BLaER1 (cell line): ENCODE measurements at regions not wholly inside any gene's neighbourhood (a gene's known extent, or its start where the extent isn't known, plus 50 kb on each side); places are given as distances from the start of the nearest gene placed in this dataset.
"Not testable (repeated sequence)": the region's sequence is repeated elsewhere in the genome, so short reads cannot be mapped to it uniquely, and the experiment has no call there.

ENCODE experiments used
- H3K27ac ChIP-seq: shearing (Covaris generic); formaldehyde crosslinking; 2 replicates; pipeline ENCODE4 v1.8.1; 2022
- H3K27me3 ChIP-seq: shearing (Covaris generic); formaldehyde crosslinking; 2 replicates; pipeline ENCODE4 v1.8.1; 2022
- H3K36me3 ChIP-seq: shearing (Covaris generic); formaldehyde crosslinking; 2 replicates; pipeline ENCODE4 v1.8.1; 2022
- H3K4me1 ChIP-seq: shearing (Covaris generic); formaldehyde crosslinking; 2 replicates; pipeline ENCODE4 v1.8.1; 2022
- H3K4me2 ChIP-seq: shearing (Covaris generic); formaldehyde crosslinking; 2 replicates; pipeline ENCODE4 v1.8.1; 2022
- H3K4me3 ChIP-seq: shearing (Covaris generic); formaldehyde crosslinking; 2 replicates; pipeline ENCODE4 v1.8.1; 2022
- H3K9ac ChIP-seq: shearing (Covaris generic); formaldehyde crosslinking; 2 replicates; pipeline ENCODE4 v1.8.1; 2022
- H3K9me3 ChIP-seq: shearing (Covaris generic); formaldehyde crosslinking; 2 replicates; pipeline ENCODE4 v1.8.1; 2022
- H4K20me1 ChIP-seq: shearing (Covaris generic); formaldehyde crosslinking; 2 replicates; pipeline ENCODE4 v1.8.1; 2022
- Cebpa-rat ChIP-seq: shearing (Covaris generic); IDR thresholded peaks from 2 replicates; pipeline ENCODE4 v1.8.1; 2022

DNA sequence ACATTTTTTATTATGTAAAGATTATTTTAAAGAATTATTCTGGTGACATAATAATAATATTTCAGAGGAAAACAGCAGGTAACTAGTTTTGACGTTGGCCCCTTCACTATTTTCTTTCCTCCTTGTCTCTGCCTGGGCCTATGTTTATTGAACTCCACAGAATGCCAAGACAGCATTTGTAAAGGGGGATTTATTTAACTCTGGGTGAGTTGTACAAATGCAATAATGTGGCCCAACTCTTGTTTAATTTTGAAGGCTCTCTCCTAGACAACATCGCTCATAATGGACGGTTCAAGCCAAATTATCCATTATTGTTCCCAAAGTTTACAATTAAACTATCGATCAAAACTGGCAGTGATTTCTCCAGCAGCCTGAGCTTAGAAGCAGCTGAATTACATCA, 374.3 kb upstream of the SLC35B3 start:
- Histone ChIP-seq H4K20me1 (no peaks in the 10 kb centered on the region), H3K9me3 (no peaks in the 10 kb centered on the region), H3K27me3 (no peaks in the 10 kb centered on the region), H3K4me2 (no peak overlapping the region), H3K36me3 (no peaks in the 10 kb centered on the region), H3K27ac (no peak overlapping the region), H3K9ac (no peak overlapping the region), H3K4me3 (no peak overlapping the region), H3K4me1 (no peaks in the 10 kb centered on the region)
- no peak for TF ChIP-seq Cebpa-rat

DNA sequence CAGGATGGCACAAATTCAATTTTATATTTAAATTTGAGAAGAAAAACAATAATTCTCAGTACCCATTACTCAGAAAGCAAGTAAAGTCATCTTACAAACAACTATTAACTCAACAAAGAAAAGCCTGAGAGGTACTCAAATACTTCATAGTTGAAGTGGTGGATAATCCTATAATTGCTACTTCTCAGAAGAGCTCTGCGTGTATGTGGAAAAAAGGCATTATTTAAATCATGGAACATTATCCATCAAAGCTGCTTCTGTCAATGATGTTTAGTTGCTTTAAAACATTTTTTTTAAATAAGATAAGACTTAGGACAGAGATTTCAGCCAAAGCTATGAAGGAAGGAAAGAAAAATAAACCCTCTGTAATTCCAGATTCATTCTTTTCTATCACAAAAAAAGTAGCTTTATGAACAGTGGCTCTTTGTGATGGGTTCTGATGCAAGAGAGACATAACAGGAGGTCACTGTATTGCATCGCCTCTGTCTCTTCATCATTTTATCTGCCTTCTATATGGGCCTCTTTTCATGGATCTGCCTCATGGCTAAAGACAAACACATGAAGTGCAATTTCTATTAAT, 367.9 kb upstream of the SLC35B3 start:
- Histone ChIP-seq H3K4me2 (no peak overlapping the region), H3K36me3 (no peaks in the 10 kb centered on the region), H3K9me3 (peaks cover 5% of the 10 kb centered on the region; the same call in 1 of the 2 replicates), H4K20me1 (no peaks in the 10 kb centered on the region), H3K27ac (no peak overlapping the region), H3K4me1 (no peaks in the 10 kb centered on the region), H3K4me3 (no peak overlapping the region), H3K9ac (no peak overlapping the region), H3K27me3 (no peaks in the 10 kb centered on the region)
- no peak for TF ChIP-seq Cebpa-rat

DNA sequence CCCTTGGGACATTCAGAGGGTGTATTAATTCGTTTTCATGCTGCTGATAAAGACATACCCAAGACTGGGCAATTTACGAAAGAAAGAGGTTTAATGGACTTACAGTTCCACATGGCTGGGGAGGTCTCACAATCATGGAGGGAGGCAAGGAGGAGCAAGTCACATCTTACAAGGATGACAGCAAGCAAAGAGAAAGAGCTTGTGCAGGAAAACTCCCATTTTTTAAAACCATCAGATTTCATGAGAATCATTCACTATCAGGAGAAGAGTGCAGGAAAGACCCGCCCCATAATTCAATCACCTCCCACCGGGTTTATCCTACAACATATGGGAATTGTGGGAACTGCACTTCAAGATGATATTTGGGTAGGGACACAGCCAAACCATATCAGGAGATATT, 367.1 kb upstream of the SLC35B3 start:
- H3K4me3 ChIP-seq, H3K4me2 ChIP-seq, H4K20me1 ChIP-seq, H3K27me3 ChIP-seq, H3K9me3 ChIP-seq, H3K36me3 ChIP-seq, H3K27ac ChIP-seq, H3K9ac ChIP-seq, H3K4me1 ChIP-seq: not testable (repeated sequence)

DNA sequence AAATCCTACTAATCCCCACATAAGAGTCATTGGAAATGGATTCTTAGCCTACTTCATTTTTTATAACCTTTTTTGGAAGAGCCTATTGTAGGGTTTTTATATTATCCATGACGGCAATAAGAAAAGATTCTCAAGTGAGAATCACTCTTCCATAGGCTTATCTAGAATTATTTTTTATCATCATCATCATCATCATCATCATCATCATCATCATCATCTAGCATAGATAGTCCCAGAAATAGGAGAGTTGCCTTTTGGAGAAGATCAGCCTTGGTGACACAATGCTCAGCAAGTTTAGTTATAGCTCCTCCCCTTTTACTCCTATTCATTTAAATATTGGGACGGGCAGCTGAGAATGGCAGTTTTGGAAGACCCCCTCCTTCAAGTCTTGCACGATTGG, 359.1 kb upstream of the SLC35B3 start:
- H3K27ac ChIP-seq = no peak overlapping the region

DNA sequence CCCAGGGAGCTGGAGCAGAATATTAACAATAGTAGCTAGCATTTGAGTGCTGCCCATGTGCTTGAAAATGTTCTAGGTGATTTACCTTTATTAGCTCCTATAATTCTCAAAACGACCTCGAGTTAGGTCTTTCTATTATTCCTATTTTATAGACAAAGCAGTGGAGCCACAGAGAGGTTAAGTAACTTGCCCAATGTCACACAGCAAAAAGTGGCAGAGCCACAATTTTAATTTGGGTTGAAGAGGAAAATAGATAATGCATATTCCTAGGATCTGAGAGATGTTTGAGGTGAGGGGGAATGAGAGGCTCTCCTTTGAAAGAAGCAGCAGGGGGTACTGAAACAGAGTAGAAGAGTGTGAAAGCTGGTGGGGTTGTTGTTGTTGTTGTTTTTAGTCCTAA, 354.5 kb upstream of the SLC35B3 start:
- H3K27ac ChIP-seq = no peak overlapping the region
- H3K27me3 ChIP-seq = no peaks in the 10 kb centered on the region
- no peaks in the 10 kb centered on the region for H3K9me3 ChIP-seq
- H3K9ac ChIP-seq = no peak overlapping the region
- H4K20me1 ChIP-seq = no peaks in the 10 kb centered on the region
- no peak for TF ChIP-seq Cebpa-rat
- H3K4me2 ChIP-seq = no peak overlapping the region
- no peaks in the 10 kb centered on the region for H3K4me1 ChIP-seq
- no peak overlapping the region for H3K4me3 ChIP-seq
- H3K36me3 ChIP-seq = no peaks in the 10 kb centered on the region

More for the DNA sequence above, 359.1 kb upstream of the SLC35B3 start:
- Histone ChIP-seq H3K4me3 (no peak overlapping the region), H3K4me1 (no peaks in the 10 kb centered on the region), H3K36me3 (no peaks in the 10 kb centered on the region), H3K4me2 (no peak overlapping the region), H3K27me3 (no peaks in the 10 kb centered on the region), H3K9me3 (no peaks in the 10 kb centered on the region), H3K9ac (no peak overlapping the region), H4K20me1 (no peaks in the 10 kb centered on the region)
- no peak for TF ChIP-seq Cebpa-rat

DNA sequence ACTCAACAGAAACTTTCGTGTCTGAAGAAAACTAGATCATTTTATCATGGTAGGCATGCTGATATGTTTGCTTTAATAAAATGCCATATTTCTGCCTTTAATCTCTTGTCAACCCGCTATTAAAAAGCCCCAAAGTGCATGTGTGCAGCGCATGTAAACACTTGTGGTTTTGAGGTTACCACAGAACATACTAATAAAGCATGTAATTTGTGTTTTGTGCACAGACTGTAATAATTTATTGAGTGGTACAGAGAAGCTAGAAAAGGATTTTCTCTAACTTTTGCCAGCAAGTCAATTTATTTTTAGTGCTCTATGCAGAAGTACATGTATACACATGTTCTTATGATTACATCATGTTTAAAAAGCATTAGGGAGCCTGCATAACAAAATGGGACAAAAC, 349.9 kb upstream of the SLC35B3 start:
- no peak overlapping the region for H3K4me3 ChIP-seq
- H3K9ac ChIP-seq = no peak overlapping the region
- H3K4me2 ChIP-seq = no peak overlapping the region
- no peak for TF ChIP-seq Cebpa-rat
- H3K9me3 ChIP-seq = no peaks in the 10 kb centered on the region
- no peaks in the 10 kb centered on the region for H3K27me3 ChIP-seq
- 0 out of 2 replicates have a peak, but pooled peaks cover 4% of the 10 kb centered on the region for H3K4me1 ChIP-seq
- H4K20me1 ChIP-seq = no peaks in the 10 kb centered on the region
- H3K36me3 ChIP-seq = no peaks in the 10 kb centered on the region
- H3K27ac ChIP-seq = no peak overlapping the region

DNA sequence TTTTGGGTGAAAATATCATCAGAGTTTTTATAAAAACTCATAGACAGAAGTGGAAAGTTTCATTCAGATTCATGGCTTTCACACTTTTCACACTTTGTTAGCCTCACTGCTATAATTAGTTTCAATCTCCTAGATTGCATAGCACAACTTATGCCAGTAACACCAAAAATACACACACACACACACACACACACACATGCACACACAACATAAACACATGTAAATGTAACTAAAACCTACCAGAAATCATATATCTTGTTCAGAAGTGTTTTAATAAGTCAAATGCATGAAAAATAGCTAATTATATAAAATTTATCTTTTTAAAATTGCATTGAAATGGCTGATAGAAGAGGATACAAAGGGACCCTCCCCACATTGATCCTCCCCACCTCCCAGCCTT, 347.8 kb upstream of the SLC35B3 start:
- Histone ChIP-seq H3K4me1 (0 out of 2 replicates have a peak, but pooled peaks cover 4% of the 10 kb centered on the region), H3K36me3 (no peaks in the 10 kb centered on the region), H3K9me3 (no peaks in the 10 kb centered on the region), H4K20me1 (no peaks in the 10 kb centered on the region), H3K27ac (no peak overlapping the region), H3K4me3 (no peak overlapping the region), H3K27me3 (no peaks in the 10 kb centered on the region), H3K9ac (no peak overlapping the region), H3K4me2 (no peak overlapping the region)
- no peak for TF ChIP-seq Cebpa-rat

DNA sequence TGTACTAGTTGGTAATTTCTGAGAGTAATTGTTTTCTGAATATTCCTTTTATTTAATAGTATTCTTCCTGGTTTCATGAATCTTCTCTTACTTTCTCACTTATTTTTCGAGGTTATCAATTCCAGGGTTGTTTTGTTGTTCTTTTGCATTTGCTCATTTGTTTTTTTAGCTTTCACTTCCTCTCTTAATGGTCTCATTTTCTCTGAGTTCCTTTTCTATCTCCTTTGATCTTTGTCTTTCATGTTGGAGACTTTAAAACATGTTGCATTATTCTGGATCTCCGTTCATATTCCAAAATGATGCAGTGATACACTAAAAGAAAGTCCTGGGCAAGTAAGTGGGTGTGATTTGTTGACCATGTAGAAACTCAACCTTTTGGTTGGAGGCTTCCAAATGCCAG, 345.3 kb upstream of the SLC35B3 start:
- H3K4me2 ChIP-seq = no peak overlapping the region

DNA sequence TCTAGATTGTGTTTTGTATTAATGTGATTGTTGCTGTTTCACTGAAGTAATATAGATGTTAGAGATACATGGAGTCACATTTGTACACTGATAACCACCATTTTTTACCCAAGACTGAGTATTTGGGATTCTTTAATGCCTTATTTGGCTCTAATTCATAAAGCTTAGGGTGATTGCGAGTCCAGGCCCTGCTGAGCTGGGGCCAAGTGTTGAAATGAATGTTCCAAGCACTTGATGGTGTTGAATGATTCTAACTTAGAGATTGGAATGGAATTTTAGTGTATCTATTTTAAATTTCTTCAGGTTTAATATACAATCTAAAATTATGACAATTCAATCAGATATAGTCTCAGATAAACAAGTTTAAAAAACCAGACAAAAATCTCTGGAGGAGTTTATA, 329.4 kb upstream of the SLC35B3 start:
- H3K9ac ChIP-seq = no peak overlapping the region
- no peak overlapping the region for H3K27ac ChIP-seq
- TF ChIP-seq Cebpa-rat = no peak
- H3K36me3 ChIP-seq = no peaks in the 10 kb centered on the region
- H3K4me2 ChIP-seq = no peak overlapping the region
- no peaks in the 10 kb centered on the region for H3K27me3 ChIP-seq
- H3K4me3 ChIP-seq = no peak overlapping the region
- no peaks in the 10 kb centered on the region for H3K4me1 ChIP-seq
- H4K20me1 ChIP-seq = no peaks in the 10 kb centered on the region
- no peaks in the 10 kb centered on the region for H3K9me3 ChIP-seq

More for the DNA sequence above, 345.3 kb upstream of the SLC35B3 start:
- Histone ChIP-seq H3K4me3 (no peak overlapping the region), H3K9me3 (no peaks in the 10 kb centered on the region), H3K27ac (no peak overlapping the region), H3K36me3 (no peaks in the 10 kb centered on the region), H3K9ac (no peak overlapping the region), H3K4me1 (0 out of 2 replicates have a peak, but pooled peaks cover 4% of the 10 kb centered on the region), H4K20me1 (no peaks in the 10 kb centered on the region), H3K27me3 (no peaks in the 10 kb centered on the region)
- no peak for TF ChIP-seq Cebpa-rat

DNA sequence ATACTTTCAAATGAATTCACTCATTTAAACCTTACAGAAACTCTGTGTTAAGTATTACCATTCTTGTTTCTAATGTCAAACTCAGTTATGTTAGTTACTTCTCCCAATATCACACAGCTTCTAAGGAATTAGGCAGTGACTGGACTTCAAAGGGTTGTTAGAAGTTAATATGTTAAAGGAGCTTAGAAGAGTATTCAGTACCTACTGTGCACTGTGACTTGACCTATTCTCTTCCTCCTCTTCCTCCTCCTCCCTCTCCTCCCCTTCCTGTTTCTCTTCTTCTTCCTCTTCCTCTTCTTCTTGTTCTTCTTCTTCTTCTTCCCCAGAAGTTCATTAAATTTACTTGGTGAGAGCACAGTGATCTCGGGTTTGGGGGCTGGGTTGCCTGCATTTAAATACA, 325.6 kb upstream of the SLC35B3 start:
- Histone ChIP-seq H4K20me1 (no peaks in the 10 kb centered on the region), H3K4me3 (no peak overlapping the region), H3K4me1 (no peaks in the 10 kb centered on the region), H3K36me3 (no peaks in the 10 kb centered on the region), H3K4me2 (no peak overlapping the region), H3K9ac (no peak overlapping the region), H3K27ac (no peak overlapping the region), H3K9me3 (no peaks in the 10 kb centered on the region), H3K27me3 (no peaks in the 10 kb centered on the region)
- TF ChIP-seq Cebpa-rat = no peak

DNA sequence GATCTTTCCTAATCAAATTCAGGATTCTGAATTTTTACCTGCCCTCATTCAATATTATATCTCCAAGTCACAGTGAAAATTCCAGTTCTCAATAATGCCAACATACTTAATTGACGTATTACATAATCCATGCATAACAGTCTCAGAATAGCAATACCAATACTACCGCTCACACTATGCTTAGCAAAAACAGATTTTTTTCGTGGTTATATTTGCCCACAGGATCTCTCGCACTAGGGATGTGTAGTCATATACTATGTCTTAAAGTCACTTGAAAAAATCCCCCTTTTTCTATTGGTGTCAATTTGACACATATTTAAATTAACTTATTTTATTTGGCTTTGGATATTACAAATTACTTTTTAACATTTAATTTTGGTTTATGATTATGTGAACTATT, 323.1 kb upstream of the SLC35B3 start:
- H3K9me3 ChIP-seq = no peaks in the 10 kb centered on the region
- no peaks in the 10 kb centered on the region for H3K36me3 ChIP-seq
- no peak overlapping the region for H3K27ac ChIP-seq
- no peak for TF ChIP-seq Cebpa-rat
- H3K9ac ChIP-seq = no peak overlapping the region
- no peak overlapping the region for H3K4me2 ChIP-seq
- H3K4me3 ChIP-seq = no peak overlapping the region
- H3K27me3 ChIP-seq = no peaks in the 10 kb centered on the region
- no peaks in the 10 kb centered on the region for H3K4me1 ChIP-seq
- H4K20me1 ChIP-seq = no peaks in the 10 kb centered on the region
